ENCODE measurements at regions not wholly inside any gene's neighbourhood (a gene's known extent, or its start where the extent isn't known, plus 50 kb on each side); places are given as distances from the start of the nearest gene placed in this dataset.

DNA sequence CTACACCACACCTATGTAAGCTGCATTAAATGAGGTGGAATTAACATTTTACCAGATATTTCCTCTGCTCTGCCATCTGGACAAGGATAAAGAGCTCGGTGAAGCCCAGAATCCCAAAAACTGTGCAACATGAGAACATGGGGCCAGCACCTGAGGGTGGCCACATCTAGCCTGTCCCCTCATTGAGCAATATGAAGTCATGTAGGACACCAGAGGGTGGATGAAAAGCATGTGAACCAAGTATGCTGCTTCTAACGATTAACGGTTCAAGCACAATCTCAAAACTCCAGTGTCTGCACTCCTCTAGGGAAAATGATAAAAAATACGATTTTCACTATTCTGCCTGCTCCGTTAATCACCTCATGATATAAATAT, 545.8 kb downstream of the EBF1 start:
- no peak for TF ChIP-seq EP300 (IDR thresholded peaks at IDR 0.05)
- TF ChIP-seq POLR2A (IDR thresholded peaks at IDR 0.05): no peak
